ENCODE measurements at regions not wholly inside any gene's neighbourhood (a gene's known extent, or its start where the extent isn't known, plus 50 kb on each side); places are given as distances from the start of the nearest gene placed in this dataset.

- DNase-seq (ENCODE audit: low read depth, low spot score): no peak
- no peaks in the 10 kb centered on the region for H3K36me3 Mint-ChIP-seq (ENCODE audit: low read depth)
- H3K9me3 Mint-ChIP-seq: no peaks in the 10 kb centered on the region
- H3K27ac Mint-ChIP-seq (ENCODE audit: unreplicated experiment): no peak overlapping the region
- TF ChIP-seq, protein P1, sequence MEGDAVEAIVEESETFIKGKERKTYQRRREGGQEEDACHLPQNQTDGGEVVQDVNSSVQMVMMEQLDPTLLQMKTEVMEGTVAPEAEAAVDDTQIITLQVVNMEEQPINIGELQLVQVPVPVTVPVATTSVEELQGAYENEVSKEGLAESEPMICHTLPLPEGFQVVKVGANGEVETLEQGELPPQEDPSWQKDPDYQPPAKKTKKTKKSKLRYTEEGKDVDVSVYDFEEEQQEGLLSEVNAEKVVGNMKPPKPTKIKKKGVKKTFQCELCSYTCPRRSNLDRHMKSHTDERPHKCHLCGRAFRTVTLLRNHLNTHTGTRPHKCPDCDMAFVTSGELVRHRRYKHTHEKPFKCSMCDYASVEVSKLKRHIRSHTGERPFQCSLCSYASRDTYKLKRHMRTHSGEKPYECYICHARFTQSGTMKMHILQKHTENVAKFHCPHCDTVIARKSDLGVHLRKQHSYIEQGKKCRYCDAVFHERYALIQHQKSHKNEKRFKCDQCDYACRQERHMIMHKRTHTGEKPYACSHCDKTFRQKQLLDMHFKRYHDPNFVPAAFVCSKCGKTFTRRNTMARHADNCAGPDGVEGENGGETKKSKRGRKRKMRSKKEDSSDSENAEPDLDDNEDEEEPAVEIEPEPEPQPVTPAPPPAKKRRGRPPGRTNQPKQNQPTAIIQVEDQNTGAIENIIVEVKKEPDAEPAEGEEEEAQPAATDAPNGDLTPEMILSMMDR (conservative IDR thresholded peaks at IDR 0.05): no peak
- H3K4me3 Mint-ChIP-seq: no peak overlapping the region
- H3K4me1 Mint-ChIP-seq: no peaks in the 10 kb centered on the region
- peaks cover 4% of the 10 kb centered on the region for H3K27me3 Mint-ChIP-seq (ENCODE audit: low read depth)
These were observed 283.8 kb upstream of the TSHZ2 start for GRCh38 chr20:52688345-52688744.

GRCh38 chr20:52684905-52685304, 287.3 kb upstream of the TSHZ2 start:
- TF ChIP-seq, protein P1 (conservative IDR thresholded peaks at IDR 0.05): no peak
- Mint-ChIP-seq H3K27ac (ENCODE audit: unreplicated experiment) (no peak overlapping the region), H3K36me3 (ENCODE audit: low read depth) (peaks cover 2% of the 10 kb centered on the region), H3K4me3 (no peak overlapping the region), H3K9me3 (no peaks in the 10 kb centered on the region), H3K4me1 (no peaks in the 10 kb centered on the region), H3K27me3 (ENCODE audit: low read depth) (peaks cover 4% of the 10 kb centered on the region)
- no peak for DNase-seq (ENCODE audit: low read depth, low spot score)

DNA sequence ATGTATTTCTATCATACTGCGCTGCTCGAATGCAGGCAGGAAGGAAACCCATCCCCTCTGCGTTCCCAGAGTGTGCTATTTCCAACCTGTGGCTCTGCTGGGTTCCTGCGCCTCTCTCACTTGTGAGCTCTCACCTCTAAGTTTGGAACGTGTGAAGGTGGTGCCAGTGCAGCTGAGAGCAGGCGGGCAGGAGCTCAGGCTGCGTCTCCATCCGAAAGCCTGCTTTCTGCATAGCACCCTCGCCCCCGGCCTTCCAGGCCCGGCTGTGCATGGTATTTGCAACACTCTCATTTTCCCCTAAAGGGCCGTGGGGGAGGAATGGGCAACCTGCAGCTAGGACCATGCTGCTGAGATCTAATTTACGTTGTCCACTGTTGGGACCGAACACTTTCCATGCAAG, 288.0 kb upstream of the TSHZ2 start:
- Mint-ChIP-seq H3K9me3 (no peaks in the 10 kb centered on the region), H3K27ac (ENCODE audit: unreplicated experiment) (no peak overlapping the region), H3K36me3 (ENCODE audit: low read depth) (peaks cover 2% of the 10 kb centered on the region), H3K27me3 (ENCODE audit: low read depth) (no peaks in the 10 kb centered on the region), H3K4me1 (no peaks in the 10 kb centered on the region), H3K4me3 (no peak overlapping the region)
- TF ChIP-seq, protein P1 (conservative IDR thresholded peaks at IDR 0.05): no peak
- DNase-seq (ENCODE audit: low read depth, low spot score): no peak

- TF ChIP-seq, protein P1 (conservative IDR thresholded peaks at IDR 0.05): no peak
- Mint-ChIP-seq H3K4me3 (no peak overlapping the region), H3K4me1 (no peaks in the 10 kb centered on the region), H3K36me3 (ENCODE audit: low read depth) (peaks cover 2% of the 10 kb centered on the region), H3K27me3 (ENCODE audit: low read depth) (no peaks in the 10 kb centered on the region), H3K9me3 (no peaks in the 10 kb centered on the region), H3K27ac (ENCODE audit: unreplicated experiment) (no peak overlapping the region)
- DNase-seq (ENCODE audit: low read depth, low spot score): no peak
These were observed 288.4 kb upstream of the TSHZ2 start for GRCh38 chr20:52683761-52684160.

DNA sequence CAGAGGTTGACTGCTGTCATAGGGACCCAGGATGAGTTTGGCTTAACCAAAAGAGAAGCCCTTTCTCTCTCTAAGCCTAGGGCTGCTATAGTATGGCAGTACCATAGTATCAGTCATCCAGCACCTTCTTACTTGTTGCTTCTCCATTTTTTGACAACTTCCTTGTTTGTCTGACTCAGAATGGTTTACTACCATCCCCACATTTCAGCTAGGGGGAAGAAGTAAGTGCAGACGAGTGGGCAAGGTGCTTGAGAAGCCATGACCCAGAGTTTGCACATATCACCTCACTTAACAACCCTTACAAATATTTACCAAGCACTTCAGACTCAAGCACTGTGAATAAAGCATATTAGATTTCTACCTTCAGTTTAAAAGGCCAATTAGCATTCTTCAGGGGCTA, 289.9 kb upstream of the TSHZ2 start:
- Mint-ChIP-seq H3K4me3 (no peak overlapping the region), H3K4me1 (no peaks in the 10 kb centered on the region), H3K36me3 (ENCODE audit: low read depth) (peaks cover 2% of the 10 kb centered on the region), H3K27ac (ENCODE audit: unreplicated experiment) (no peak overlapping the region), H3K27me3 (ENCODE audit: low read depth) (no peaks in the 10 kb centered on the region), H3K9me3 (no peaks in the 10 kb centered on the region)
- no peak for DNase-seq (ENCODE audit: low read depth, low spot score)
- TF ChIP-seq, protein P1 (conservative IDR thresholded peaks at IDR 0.05): no peak

GRCh38 chr20:52681288-52681687, 290.9 kb upstream of the TSHZ2 start:
- TF ChIP-seq, protein P1 (conservative IDR thresholded peaks at IDR 0.05): no peak
- no peak for DNase-seq (ENCODE audit: low read depth, low spot score)
- Mint-ChIP-seq H3K36me3 (ENCODE audit: low read depth) (peaks cover 2% of the 10 kb centered on the region), H3K27me3 (ENCODE audit: low read depth) (no peaks in the 10 kb centered on the region), H3K4me1 (peaks cover 9% of the 10 kb centered on the region), H3K27ac (ENCODE audit: unreplicated experiment) (no peak overlapping the region), H3K4me3 (no peak overlapping the region), H3K9me3 (no peaks in the 10 kb centered on the region)

All from neural crest cell (in vitro differentiated cells).